ENCODE measurements at regions not wholly inside any gene's neighbourhood (a gene's known extent, or its start where the extent isn't known, plus 50 kb on each side); places are given as distances from the start of the nearest gene placed in this dataset.

DNA sequence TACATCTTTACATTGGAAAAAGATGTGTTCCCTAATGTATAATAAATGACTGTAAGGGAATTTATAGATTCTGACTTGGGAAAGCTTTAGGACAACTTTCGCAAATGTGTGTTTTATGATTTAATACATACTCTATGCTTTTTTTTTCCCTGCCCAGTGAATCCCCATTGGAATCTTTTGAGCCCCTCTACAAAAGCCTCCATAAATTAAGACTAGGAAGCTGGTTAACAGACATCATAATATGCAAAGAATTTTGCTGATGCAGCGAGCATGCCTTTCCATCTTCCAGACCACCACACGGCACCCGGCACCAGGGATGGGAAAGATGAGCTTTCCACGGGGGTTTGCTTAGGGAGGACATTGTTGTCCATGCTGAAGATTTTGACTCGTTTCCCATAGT, 156.1 kb upstream of the IVNS1ABP start:
- Histone ChIP-seq H3K36me3 (ENCODE audit: control insufficient read depth, insufficient read depth, low read length) (no peaks in the 10 kb centered on the region), H3K4me3 (ENCODE audit: low read length) (no peak overlapping the region)
- WGBS (ENCODE audit: extremely low coverage, insufficient coverage, low lambda C conversion rate), result no CpG with 5 or more reads among the region's 6 CpGs

DNA sequence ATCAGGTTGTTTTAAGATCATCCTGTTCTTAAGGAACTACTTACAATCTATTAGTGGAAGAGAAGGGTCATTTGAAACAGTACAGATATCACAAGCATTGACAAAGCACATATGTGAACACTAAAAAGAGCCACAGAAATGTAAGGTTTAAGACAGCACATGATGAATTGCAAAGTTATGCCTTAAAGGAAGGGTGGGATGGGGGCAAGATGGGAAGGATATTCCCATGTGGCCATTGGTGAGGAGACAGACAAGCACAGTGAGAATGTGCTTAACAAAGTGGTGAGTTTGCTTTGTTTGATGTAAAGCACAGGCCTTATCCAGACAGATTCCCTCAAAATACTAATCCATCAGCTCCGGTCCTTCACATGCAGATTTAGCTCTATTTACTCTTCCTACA, 151.6 kb upstream of the IVNS1ABP start:
- no peak for DNase-seq

More for the DNA sequence above, 156.1 kb upstream of the IVNS1ABP start:
- no peak overlapping the region for H2AK5ac ChIP-seq (ENCODE audit: low read length)
- no peak overlapping the region for H2BK120ac ChIP-seq (ENCODE audit: low read depth, low read length)
- no peak overlapping the region for H3K4me2 ChIP-seq (ENCODE audit: low read length)
- no peaks in the 10 kb centered on the region for H3K79me1 ChIP-seq (ENCODE audit: low read length)
- no peak overlapping the region for H4K8ac ChIP-seq (ENCODE audit: low read depth, low read length)
- no peak overlapping the region for H4K5ac ChIP-seq (ENCODE audit: low read length)
- no peaks in the 10 kb centered on the region for H3K4me1 ChIP-seq (ENCODE audit: control insufficient read depth, low read depth, low read length)
- H2BK15ac ChIP-seq (replicated peaks; ENCODE audit: low read depth), result no peak overlapping the region
- no peak overlapping the region for H3K4ac ChIP-seq (ENCODE audit: low read depth, low read length)
- no peaks in the 10 kb centered on the region for H3K27me3 ChIP-seq (ENCODE audit: insufficient read depth, low read length, poor library complexity)
- H3K56ac ChIP-seq (ENCODE audit: low read length), result no peak overlapping the region
- no peak overlapping the region for H3K27ac ChIP-seq (ENCODE audit: low read depth, low read length)
- H3K9ac ChIP-seq (ENCODE audit: low read length), result no peak overlapping the region
- no peak overlapping the region for H3K18ac ChIP-seq (ENCODE audit: low read length)
- H3K23ac ChIP-seq (ENCODE audit: low read length), result no peak overlapping the region
- no peaks in the 10 kb centered on the region for H3K79me2 ChIP-seq (ENCODE audit: control insufficient read depth, insufficient read depth, low read length)
- DNase-seq, result no peak
- no peak overlapping the region for H2BK5ac ChIP-seq (ENCODE audit: low read length)

DNA sequence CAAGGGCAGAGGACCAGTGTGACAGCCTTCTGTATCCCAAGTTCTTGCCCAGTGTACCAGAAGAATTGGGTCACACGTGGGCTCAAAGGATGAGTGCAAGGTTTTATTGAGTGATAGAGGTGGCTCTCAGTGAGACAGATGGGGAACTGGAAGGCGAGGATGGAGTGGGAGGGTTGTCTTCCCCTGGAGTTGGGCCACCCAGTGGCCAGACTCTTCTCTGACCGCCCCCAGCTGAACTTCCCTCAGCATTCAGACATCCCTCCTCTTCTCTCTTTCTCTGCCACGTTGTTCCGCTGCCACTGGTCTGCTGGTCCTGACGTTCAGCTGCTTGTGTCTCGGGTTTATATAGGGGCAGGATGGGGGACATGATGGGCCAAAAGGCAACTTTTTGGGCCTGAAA, 150.1 kb upstream of the IVNS1ABP start:
- H3K4me2 ChIP-seq (ENCODE audit: low read length), result no peak overlapping the region
- H3K27ac ChIP-seq (ENCODE audit: low read depth, low read length), result no peak overlapping the region
- no peak overlapping the region for H3K4me3 ChIP-seq (ENCODE audit: low read length)
- H3K18ac ChIP-seq (ENCODE audit: low read length), result peak overlapping the region; percentile 68
- H2BK5ac ChIP-seq (ENCODE audit: low read length), result no peak overlapping the region
- no peaks in the 10 kb centered on the region for H3K27me3 ChIP-seq (ENCODE audit: insufficient read depth, low read length, poor library complexity)
- no peaks in the 10 kb centered on the region for H3K79me2 ChIP-seq (ENCODE audit: control insufficient read depth, insufficient read depth, low read length)
- H3K4ac ChIP-seq (ENCODE audit: low read depth, low read length), result peak overlapping the region; percentile 27
- no peaks in the 10 kb centered on the region for H3K36me3 ChIP-seq (ENCODE audit: control insufficient read depth, insufficient read depth, low read length)
- DNase-seq, result peak; percentile 22
- H3K4me1 ChIP-seq (ENCODE audit: control insufficient read depth, low read depth, low read length), result peaks cover 4% of the 10 kb centered on the region
- H2BK120ac ChIP-seq (ENCODE audit: low read depth, low read length), result peak overlapping the region; percentile 16
- no peak overlapping the region for H2BK15ac ChIP-seq (replicated peaks; ENCODE audit: low read depth)
- H3K79me1 ChIP-seq (ENCODE audit: low read length), result no peaks in the 10 kb centered on the region
- H4K5ac ChIP-seq (ENCODE audit: low read length), result no peak overlapping the region
- no peak overlapping the region for H4K8ac ChIP-seq (ENCODE audit: low read depth, low read length)
- WGBS (ENCODE audit: extremely low coverage, insufficient coverage, low lambda C conversion rate), result no CpG with 5 or more reads among the region's 7 CpGs
- no peak overlapping the region for H3K56ac ChIP-seq (ENCODE audit: low read length)
- H3K9ac ChIP-seq (ENCODE audit: low read length), result no peak overlapping the region
- no peak overlapping the region for H3K23ac ChIP-seq (ENCODE audit: low read length)
- H2AK5ac ChIP-seq (ENCODE audit: low read length), result no peak overlapping the region

More for the DNA sequence above, 151.6 kb upstream of the IVNS1ABP start:
- Histone ChIP-seq H2AK5ac (ENCODE audit: low read length) (no peak overlapping the region), H3K27me3 (ENCODE audit: insufficient read depth, low read length, poor library complexity) (no peaks in the 10 kb centered on the region), H3K4me1 (ENCODE audit: control insufficient read depth, low read depth, low read length) (no peaks in the 10 kb centered on the region), H4K8ac (ENCODE audit: low read depth, low read length) (no peak overlapping the region), H3K4me3 (ENCODE audit: low read length) (no peak overlapping the region), H2BK120ac (ENCODE audit: low read depth, low read length) (no peak overlapping the region), H2BK5ac (ENCODE audit: low read length) (no peak overlapping the region), H2BK15ac (replicated peaks; ENCODE audit: low read depth) (no peak overlapping the region), H3K79me2 (ENCODE audit: control insufficient read depth, insufficient read depth, low read length) (no peaks in the 10 kb centered on the region), H3K23ac (ENCODE audit: low read length) (no peak overlapping the region), H3K4ac (ENCODE audit: low read depth, low read length) (no peak overlapping the region), H4K5ac (ENCODE audit: low read length) (no peak overlapping the region), H3K56ac (ENCODE audit: low read length) (no peak overlapping the region), H3K4me2 (ENCODE audit: low read length) (no peak overlapping the region), H3K27ac (ENCODE audit: low read depth, low read length) (no peak overlapping the region), H3K9ac (ENCODE audit: low read length) (no peak overlapping the region), H3K36me3 (ENCODE audit: control insufficient read depth, insufficient read depth, low read length) (no peaks in the 10 kb centered on the region), H3K18ac (ENCODE audit: low read length) (no peak overlapping the region), H3K79me1 (ENCODE audit: low read length) (no peaks in the 10 kb centered on the region)
- whole genome bisulfite sequencing (ENCODE audit: extremely low coverage, insufficient coverage, low lambda C conversion rate), result no CpG with 5 or more reads among the region's 1 CpG

DNA sequence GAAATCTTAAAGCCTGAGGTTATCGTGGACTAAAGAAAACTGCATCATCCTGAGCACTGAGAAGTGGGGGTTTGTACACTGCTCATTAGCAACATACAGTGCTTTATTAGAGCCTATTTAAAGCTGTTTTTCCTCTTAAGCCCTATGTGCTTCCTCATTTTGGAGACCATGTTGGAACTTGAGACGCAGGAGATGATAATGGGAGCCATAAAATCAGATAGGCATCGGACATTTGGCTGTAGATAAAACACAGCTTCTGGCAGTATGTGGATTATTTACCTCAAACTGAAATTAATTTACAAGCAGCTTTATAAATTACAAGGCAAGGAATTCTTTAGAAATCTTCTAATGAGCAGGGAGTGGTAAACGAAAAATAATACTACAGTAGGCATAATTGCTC, 147.7 kb upstream of the IVNS1ABP start:
- Histone ChIP-seq H3K4ac (ENCODE audit: low read depth, low read length) (no peak overlapping the region), H3K27me3 (ENCODE audit: insufficient read depth, low read length, poor library complexity) (no peaks in the 10 kb centered on the region), H3K56ac (ENCODE audit: low read length) (no peak overlapping the region), H3K79me1 (ENCODE audit: low read length) (no peaks in the 10 kb centered on the region), H2AK5ac (ENCODE audit: low read length) (no peak overlapping the region), H3K79me2 (ENCODE audit: control insufficient read depth, insufficient read depth, low read length) (no peaks in the 10 kb centered on the region), H4K5ac (ENCODE audit: low read length) (no peak overlapping the region), H3K18ac (ENCODE audit: low read length) (peak overlapping the region; percentile 87), H3K27ac (ENCODE audit: low read depth, low read length) (no peak overlapping the region), H2BK5ac (ENCODE audit: low read length) (peak overlapping the region; percentile 6), H3K36me3 (ENCODE audit: control insufficient read depth, insufficient read depth, low read length) (no peaks in the 10 kb centered on the region), H4K8ac (ENCODE audit: low read depth, low read length) (no peak overlapping the region), H2BK120ac (ENCODE audit: low read depth, low read length) (peak overlapping the region; percentile 45), H3K4me1 (ENCODE audit: control insufficient read depth, low read depth, low read length) (peaks cover 4% of the 10 kb centered on the region), H3K9ac (ENCODE audit: low read length) (no peak overlapping the region), H3K23ac (ENCODE audit: low read length) (no peak overlapping the region), H2BK15ac (replicated peaks; ENCODE audit: low read depth) (no peak overlapping the region), H3K4me2 (ENCODE audit: low read length) (no peak overlapping the region), H3K4me3 (ENCODE audit: low read length) (no peak overlapping the region)
- no peak for DNase-seq
- whole genome bisulfite sequencing (ENCODE audit: extremely low coverage, insufficient coverage, low lambda C conversion rate), result no CpG with 5 or more reads among the region's 4 CpGs

DNA sequence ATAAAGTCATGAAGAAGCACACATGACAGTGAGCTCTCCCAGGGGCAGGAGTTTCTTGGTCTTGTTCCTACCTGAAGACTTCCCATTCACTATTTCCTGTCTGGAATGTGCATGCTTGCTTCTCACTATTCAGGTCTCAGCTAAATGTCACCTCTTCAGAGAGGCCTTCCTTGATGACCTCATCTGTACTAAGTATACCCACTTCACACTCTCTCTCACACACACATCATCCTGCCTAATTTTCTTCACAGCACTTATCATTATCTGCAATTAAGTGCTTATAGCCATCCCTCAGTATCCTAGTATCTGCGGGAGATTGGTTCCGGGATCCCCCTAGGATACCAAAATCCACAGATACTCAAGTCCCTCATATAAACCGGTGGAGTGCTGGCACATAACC, 146.4 kb upstream of the IVNS1ABP start:
- Histone ChIP-seq H4K8ac (ENCODE audit: low read depth, low read length) (no peak overlapping the region), H4K5ac (ENCODE audit: low read length) (no peak overlapping the region), H3K27ac (ENCODE audit: low read depth, low read length) (peak overlapping the region; percentile 16), H3K4me1 (ENCODE audit: control insufficient read depth, low read depth, low read length) (peaks cover 4% of the 10 kb centered on the region), H3K9ac (ENCODE audit: low read length) (no peak overlapping the region), H3K4ac (ENCODE audit: low read depth, low read length) (no peak overlapping the region), H3K56ac (ENCODE audit: low read length) (no peak overlapping the region), H2BK5ac (ENCODE audit: low read length) (peak overlapping the region; percentile 48), H3K4me2 (ENCODE audit: low read length) (no peak overlapping the region), H2BK120ac (ENCODE audit: low read depth, low read length) (no peak overlapping the region), H3K4me3 (ENCODE audit: low read length) (no peak overlapping the region), H3K27me3 (ENCODE audit: insufficient read depth, low read length, poor library complexity) (no peaks in the 10 kb centered on the region), H3K36me3 (ENCODE audit: control insufficient read depth, insufficient read depth, low read length) (no peaks in the 10 kb centered on the region), H3K79me2 (ENCODE audit: control insufficient read depth, insufficient read depth, low read length) (no peaks in the 10 kb centered on the region), H3K18ac (ENCODE audit: low read length) (no peak overlapping the region), H2BK15ac (replicated peaks; ENCODE audit: low read depth) (no peak overlapping the region), H3K79me1 (ENCODE audit: low read length) (no peaks in the 10 kb centered on the region), H2AK5ac (ENCODE audit: low read length) (no peak overlapping the region), H3K23ac (ENCODE audit: low read length) (no peak overlapping the region)
- WGBS (ENCODE audit: extremely low coverage, insufficient coverage, low lambda C conversion rate), result no CpG with 5 or more reads among the region's 3 CpGs
- peak; percentile 79 for DNase-seq

DNA sequence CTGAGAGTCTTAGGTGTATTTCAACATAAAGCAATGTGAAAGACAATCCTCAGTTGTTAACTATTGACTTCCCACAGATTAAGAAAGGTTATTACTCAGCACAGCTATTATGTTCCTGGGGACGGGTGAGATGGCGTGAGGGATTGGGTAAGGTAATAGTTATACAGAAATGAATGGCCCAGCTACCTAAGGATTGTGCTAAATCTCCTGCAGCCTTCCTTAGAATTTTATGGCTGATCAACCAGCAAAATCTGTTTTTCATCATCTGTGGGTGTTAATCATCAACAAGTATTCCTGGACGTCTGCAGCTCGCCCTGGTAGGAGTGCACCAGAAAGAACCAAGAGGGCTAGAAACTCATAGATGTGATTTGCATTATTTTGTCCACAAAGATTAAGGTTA, 146.0 kb upstream of the IVNS1ABP start:
- Histone ChIP-seq H4K5ac (ENCODE audit: low read length) (no peak overlapping the region), H3K23ac (ENCODE audit: low read length) (no peak overlapping the region), H3K4ac (ENCODE audit: low read depth, low read length) (no peak overlapping the region), H2AK5ac (ENCODE audit: low read length) (no peak overlapping the region), H4K8ac (ENCODE audit: low read depth, low read length) (no peak overlapping the region), H3K56ac (ENCODE audit: low read length) (no peak overlapping the region), H3K9ac (ENCODE audit: low read length) (no peak overlapping the region), H3K79me2 (ENCODE audit: control insufficient read depth, insufficient read depth, low read length) (no peaks in the 10 kb centered on the region), H2BK15ac (replicated peaks; ENCODE audit: low read depth) (no peak overlapping the region), H3K36me3 (ENCODE audit: control insufficient read depth, insufficient read depth, low read length) (no peaks in the 10 kb centered on the region), H3K4me1 (ENCODE audit: control insufficient read depth, low read depth, low read length) (peaks cover 4% of the 10 kb centered on the region), H2BK5ac (ENCODE audit: low read length) (peak overlapping the region; percentile 48), H3K27ac (ENCODE audit: low read depth, low read length) (peak overlapping the region; percentile 16), H3K79me1 (ENCODE audit: low read length) (no peaks in the 10 kb centered on the region), H3K18ac (ENCODE audit: low read length) (no peak overlapping the region), H3K4me3 (ENCODE audit: low read length) (no peak overlapping the region), H2BK120ac (ENCODE audit: low read depth, low read length) (no peak overlapping the region), H3K27me3 (ENCODE audit: insufficient read depth, low read length, poor library complexity) (no peaks in the 10 kb centered on the region), H3K4me2 (ENCODE audit: low read length) (no peak overlapping the region)
- DNase-seq, result no peak
- WGBS (ENCODE audit: extremely low coverage, insufficient coverage, low lambda C conversion rate), result no CpG with 5 or more reads among the region's 4 CpGs
